ENCODE measurements at regions not wholly inside any gene's neighbourhood (a gene's known extent, or its start where the extent isn't known, plus 50 kb on each side); places are given as distances from the start of the nearest gene placed in this dataset.

DNA sequence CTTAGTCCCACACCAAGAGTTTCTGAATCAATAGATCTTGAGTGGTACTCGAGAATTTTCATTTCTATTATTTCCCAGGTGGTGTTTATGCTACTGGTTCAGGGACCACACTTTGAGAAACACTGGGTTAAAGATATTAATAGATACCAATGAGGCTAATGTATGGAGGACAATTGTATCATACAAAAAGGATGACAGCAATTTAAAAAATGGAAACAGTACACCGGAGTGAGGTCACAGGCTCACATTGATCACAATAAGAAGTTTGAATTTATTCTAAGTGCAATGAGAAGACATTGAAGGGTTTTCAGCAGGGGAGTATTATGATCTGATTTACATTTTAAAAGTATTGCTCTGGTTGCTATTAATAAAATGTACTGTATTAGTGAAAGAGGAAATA lies 488.3 kb downstream of the PCDH17 start:
- no peak for TF ChIP-seq CTCF (conservative IDR thresholded peaks at IDR 0.05; ENCODE audit: low read depth, low read length)
- TF ChIP-seq EZH2 (IDR thresholded peaks at IDR 0.05; ENCODE audit: low read length, unreplicated experiment): no peak
- TF ChIP-seq EZH2phosphoT487 (IDR thresholded peaks at IDR 0.05; ENCODE audit: borderline replicate concordance, low read length): no peak
